Medulla oblongata (tissue), 1 donor: ENCODE measurements at regions not wholly inside any gene's neighbourhood (a gene's known extent, or its start where the extent isn't known, plus 50 kb on each side); places are given as distances from the start of the nearest gene placed in this dataset.
"Not testable (repeated sequence)": the region's sequence is repeated elsewhere in the genome, so short reads cannot be mapped to it uniquely, and the experiment has no call there.

Source experiments
- DNase-seq: peaks from one replicate; pipeline ENCODE4 v3.0.0-alpha.2; 2015; ENCODE audit errors: extremely low spot score

DNA sequence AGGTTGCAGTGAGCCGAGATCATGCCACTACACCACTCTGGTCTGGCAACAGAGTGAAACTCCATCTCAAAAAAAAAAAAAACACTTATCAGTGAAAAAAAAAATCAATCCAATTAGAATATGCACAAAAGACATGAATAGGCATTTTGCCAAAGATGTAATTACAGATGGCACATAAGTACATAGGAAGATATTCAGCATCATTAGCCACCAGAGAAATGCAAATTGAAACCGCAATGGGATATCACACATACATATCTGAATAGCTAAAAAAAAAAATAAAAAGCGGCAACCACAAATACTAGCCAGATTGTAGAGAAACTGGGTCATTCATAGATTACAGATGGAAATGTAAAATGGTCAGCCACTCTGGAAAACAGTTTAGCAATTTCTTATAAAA lies 1310.8 kb downstream of the XPNPEP1 start:
- DNase-seq: no peak

DNA sequence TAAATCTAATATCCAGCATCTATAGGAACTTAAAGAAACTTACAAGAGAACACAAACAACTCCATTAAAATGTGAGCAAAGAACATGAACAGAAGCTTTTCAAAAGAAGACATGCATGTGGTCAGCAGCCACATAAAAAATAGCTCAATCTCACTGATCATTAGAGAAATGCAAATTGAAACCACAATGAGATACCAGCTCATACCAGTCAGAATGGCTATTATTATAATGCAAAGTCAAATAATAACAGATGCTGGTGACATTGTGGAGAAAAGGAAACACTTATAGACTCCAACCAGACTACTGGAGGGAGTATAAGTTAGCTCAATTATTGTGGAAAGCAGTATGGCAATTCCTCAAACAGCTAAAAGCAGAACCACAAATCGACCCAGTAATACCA lies 1314.5 kb downstream of the XPNPEP1 start:
- no peak for DNase-seq

DNA sequence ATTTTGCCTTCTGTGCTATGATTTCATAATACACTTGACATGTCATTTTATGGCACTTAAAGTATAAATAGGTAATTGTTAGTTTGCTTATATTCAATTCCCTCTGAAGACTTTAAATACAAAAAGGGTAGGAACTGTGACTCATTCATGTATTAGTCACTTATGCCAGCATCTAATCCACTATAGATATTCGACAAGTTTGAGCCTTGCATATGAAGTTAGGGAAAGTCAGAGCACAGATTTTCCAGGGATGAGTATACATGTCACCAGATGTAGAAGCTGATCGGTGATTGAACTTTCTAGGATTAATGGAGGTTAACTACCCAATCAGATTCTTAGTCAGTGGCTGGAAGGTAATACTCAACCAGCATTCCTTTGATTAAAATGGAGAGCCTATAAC lies 1321.5 kb downstream of the XPNPEP1 start:
- DNase-seq: no peak

DNA sequence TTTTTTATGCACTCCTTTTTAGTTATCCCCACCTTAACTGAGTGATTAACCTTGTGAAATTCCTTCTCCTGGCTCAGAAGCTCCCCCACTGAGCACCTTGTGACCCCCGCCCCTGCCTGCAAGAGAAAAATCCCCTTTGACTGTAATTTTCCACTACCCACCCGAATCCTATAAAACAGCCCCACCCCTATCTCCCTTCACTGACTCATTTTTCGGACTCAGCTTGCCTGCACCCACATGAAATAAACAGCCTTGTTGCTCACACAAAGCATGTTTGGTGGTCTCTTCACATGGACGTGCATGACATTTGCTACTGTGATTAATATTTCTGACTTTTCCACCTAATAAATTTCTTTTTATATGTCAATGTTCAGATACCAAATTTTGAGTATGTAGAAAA lies 1322.8 kb downstream of the XPNPEP1 start:
- DNase-seq: not testable (repeated sequence)

DNA sequence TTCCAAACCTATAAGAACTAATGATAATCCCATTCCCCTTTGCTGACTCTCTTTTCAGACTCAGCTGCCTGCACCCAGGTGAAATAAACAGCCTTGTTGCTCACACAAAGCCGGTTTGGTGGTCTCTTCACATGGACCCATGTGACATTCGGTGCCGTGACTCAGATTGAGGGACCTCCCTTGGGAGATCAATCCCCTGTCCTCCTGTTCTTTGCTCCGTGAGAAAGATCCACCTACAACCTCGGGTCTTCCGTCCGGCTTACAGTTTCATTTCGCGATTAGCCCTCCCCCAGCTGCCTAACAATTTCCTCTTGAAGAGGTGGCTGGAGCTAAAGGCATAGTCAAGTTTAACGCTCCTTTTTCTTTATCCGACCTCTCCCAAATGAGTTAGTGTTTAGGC lies 1324.0 kb downstream of the XPNPEP1 start:
- DNase-seq: not testable (repeated sequence)

DNA sequence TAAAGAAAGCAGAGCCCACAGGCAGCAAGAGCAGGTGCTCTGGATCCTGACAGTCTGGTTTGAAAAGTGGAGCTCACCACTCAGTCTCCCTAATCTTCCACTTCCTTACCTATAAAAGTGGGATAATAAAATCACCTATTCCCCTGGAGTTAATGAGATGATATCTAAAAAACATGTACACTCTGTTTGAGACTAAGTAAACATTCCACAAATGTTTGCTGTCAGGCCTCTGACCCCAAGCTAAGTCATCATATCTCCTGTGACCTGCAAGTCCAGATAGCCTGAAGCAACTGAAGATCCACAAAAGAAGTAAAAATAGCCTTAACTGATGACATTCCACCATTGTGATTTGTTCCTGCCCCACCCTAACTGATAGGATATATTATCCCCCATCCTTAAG lies 1324.5 kb downstream of the XPNPEP1 start:
- no peak for DNase-seq

DNA sequence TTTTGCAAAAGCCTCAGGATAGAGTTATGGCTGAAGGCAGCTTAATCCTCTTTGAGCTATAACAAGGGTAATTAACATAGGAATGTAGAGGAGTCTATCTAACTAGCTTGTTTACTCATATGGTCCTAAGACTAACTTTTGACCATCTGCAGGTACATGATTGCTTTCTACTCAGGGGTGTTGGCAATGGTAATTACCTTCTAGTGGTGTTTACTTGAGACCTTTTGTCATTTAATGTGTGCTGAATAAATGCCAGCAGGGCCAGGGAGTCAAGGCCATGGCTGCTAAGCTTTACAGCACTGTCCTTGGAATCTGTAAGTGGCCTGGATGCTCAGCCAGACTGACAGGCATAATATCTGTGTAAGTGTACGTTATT lies 1325.0 kb downstream of the XPNPEP1 start:
- DNase-seq: no peak

DNA sequence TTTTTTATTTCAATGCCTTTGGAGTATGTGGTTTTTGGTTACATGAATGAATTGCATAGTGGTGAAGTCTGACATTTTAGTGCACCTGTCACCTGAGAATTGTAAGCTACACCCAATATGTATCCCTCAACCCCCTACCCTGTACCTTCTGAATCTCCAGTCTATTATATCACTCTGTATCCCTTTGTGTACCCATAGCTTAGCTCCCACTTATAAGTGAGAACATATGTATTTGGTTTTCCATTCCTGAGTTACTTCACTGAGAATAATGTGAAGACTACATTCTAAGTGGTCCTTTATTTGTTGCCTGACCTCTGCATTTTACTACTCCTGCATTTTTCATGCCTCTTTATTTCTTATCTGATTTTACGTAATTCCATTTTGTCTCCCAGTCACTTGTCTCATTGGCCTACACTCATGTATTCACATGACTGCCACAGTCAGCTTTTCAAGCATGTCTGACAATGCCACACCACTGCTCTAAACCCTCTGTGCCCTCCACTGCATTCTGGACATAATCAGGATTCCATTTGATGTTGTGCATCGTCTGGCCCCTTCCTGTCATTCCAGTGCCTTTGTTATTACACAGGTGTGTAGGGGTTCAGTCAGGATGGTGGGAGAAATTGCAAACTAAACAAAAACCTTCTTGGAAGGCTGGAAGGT lies 1325.5 kb downstream of the XPNPEP1 start:
- no peak for DNase-seq

DNA sequence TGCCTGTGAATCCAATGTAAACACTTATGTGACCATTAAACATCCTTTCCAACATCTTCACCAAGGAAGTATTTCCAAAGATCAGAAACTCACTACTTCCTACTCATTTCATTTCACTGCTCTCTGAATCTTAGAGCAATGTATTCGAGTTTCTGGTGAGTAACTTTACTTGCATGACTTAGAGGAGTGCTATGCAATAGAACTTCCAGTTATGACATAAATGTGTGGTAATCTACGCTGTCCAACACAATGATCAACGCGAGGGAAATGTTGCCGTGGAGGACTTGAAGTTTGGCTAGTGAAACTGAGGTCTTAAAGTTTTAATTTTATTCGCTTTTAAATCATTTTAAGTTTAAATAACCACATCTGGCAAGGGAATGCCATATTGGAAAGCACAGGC lies 1326.3 kb downstream of the XPNPEP1 start:
- DNase-seq: no peak

DNA sequence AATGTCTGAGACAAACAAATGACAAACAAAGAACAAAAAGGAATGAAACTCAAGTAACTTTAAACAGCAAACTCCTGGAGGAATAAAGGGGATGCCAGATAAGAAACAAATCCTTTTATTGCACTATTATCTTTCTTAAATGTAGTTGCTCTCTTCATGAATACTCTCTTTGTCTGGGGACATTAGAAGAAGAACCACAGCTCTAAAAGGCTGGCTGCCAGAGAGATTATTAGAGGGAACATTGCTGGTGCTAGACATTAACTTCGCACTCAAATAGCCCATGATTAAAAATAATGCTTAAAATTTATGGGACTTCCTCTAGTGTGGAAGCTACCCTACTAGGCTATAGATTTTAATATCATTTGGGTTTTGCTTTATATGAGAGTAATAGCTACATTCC lies 1330.4 kb downstream of the XPNPEP1 start:
- DNase-seq: no peak

DNA sequence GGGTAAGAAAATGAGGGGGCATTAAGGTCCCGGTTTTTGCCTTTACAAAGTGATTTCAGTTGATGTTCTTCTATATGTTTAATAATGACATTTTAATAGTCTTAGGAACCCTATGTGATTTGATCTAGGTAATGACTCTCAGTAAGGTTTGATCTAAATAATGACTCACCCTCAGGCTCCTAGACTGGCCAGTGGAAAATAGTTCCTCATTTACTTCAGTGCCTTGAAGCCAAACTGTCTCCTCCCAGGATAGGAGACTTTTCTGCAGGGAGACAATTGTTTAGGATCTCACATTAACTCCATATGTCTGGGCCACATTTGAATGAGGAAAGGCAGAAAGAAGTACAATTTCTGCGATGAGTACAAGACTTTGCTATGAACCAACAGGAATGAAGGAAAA lies 1331.9 kb downstream of the XPNPEP1 start:
- no peak for DNase-seq

DNA sequence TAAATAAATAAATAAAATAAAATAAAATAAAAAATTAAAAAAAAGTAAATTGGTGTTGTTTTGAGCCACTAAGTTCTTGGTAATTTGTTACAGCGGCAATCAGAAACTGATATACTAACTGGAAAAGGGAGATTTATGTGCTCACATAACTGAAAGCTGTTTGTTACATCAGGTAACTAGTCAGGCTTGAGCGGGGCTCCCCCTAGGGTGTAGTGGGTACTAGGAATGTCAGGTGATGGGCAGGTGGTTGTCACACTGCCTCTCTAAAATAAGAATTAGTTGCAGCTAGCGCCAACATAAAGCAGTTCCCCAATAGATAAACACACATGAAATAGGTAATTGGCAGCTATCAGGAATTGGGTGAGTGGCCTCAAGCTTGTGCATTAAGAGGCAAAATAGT lies 1336.9 kb downstream of the XPNPEP1 start:
- DNase-seq: no peak

DNA sequence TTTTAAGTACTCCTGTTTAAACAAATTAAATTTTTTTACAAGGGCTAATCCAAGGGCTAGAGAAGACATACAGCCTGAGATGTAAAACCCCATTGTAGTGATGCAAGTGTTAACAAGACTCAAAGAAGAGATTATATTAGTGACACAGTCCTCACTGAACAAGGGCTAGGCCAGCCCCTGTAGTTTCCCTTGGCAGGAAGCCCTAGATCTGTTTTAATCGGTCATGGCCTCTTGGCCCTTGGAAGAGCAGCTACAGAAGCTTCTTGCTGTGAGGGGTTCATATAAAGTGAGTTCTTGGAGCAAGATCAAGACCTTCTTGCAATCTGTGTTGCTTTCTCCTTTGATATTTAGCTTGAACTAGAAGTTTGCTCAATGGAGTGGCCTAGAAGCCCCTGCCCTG lies 1339.4 kb downstream of the XPNPEP1 start:
- DNase-seq: no peak

DNA sequence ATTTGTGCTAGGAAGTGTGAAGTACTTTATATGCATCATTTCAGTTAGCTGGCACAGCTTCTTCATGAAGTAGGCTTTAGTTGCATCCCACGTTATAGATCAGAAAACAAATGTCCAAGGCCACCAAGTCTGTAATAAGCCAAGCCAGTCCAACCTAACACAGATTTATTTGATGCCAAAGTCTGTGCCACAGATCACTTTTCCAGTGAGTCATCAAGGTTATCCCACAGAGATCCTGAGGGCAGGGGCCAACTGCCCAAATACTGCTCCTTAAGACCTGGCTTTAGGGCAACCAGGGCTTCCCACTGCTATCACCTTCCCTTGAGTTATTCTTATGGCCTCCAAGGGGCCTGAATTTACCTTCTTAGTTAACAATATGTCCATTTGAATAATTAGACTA lies 1340.4 kb downstream of the XPNPEP1 start:
- DNase-seq: no peak

DNA sequence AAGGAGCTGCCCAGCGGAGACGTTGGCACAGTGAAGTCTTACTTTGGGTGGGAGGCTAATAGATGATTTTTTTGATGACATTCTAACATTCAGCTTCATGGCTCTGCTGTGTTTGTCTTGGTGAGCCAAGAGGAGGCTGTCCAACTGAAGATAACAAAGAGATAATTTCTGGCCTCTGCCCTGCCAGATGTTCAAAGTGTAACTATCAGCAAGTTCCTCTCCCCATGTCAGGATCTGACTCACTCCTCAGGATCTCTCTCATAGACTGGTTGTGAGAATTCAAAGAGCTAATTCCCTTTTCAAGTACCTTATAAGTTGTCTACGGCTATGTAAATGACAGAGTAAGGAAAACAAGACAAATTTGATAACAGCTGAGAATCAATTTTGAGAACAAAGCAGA lies 1340.9 kb downstream of the XPNPEP1 start:
- no peak for DNase-seq

DNA sequence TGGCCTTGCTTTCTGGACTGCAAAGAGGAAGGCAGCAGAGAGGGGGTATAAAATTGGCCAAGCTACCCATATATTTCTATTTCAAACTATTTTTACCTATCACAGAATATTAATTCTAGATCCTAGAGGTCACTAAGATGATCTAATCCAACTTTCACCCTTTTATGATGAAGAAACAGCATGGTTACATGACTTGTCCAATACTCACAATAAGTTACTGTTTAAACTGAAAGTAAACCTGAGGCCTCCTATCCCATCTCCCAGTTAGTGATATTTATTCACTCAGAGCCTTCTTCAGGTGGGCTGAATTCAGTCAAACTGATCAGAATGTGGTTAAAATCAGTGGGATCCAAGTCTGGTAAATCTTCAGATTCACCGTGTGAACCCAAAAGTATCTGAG lies 1345.1 kb downstream of the XPNPEP1 start:
- no peak for DNase-seq

DNA sequence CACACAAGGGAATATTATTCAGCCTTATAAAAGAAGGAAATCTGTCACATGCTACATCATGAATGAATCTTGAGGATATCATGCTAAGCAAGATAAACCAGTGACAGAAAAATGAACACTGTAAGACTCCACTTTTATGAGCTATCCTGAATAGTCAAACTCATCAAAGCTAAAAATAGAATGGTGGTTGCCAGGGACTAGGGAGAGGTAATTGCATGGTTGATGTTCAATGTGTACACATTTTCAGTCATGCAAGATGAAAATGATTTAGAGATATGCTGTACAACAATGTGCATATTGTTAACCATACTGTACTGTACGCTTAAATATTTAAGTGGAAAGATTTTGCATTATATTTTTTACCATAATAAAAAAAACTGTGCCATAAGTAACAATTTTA lies 1349.1 kb downstream of the XPNPEP1 start:
- no peak for DNase-seq

DNA sequence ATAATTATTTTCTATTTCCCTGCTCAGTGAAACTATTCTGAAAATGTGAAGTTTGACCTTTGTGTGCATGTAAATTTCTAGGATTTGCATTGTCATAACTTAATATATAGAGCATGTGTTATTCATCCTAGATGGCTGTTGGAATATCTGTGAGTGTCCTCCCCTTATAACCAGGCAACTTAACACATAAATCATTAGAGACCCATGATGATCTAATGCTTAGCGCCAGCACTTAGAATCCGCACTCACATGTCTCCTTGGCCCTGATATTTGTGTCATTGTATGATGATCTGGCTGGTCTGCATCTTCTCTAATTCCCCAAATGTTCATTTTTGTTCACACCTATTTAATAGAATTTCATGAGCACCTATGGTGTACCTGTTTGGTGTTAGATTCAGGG lies 1354.5 kb downstream of the XPNPEP1 start:
- no peak for DNase-seq

DNA sequence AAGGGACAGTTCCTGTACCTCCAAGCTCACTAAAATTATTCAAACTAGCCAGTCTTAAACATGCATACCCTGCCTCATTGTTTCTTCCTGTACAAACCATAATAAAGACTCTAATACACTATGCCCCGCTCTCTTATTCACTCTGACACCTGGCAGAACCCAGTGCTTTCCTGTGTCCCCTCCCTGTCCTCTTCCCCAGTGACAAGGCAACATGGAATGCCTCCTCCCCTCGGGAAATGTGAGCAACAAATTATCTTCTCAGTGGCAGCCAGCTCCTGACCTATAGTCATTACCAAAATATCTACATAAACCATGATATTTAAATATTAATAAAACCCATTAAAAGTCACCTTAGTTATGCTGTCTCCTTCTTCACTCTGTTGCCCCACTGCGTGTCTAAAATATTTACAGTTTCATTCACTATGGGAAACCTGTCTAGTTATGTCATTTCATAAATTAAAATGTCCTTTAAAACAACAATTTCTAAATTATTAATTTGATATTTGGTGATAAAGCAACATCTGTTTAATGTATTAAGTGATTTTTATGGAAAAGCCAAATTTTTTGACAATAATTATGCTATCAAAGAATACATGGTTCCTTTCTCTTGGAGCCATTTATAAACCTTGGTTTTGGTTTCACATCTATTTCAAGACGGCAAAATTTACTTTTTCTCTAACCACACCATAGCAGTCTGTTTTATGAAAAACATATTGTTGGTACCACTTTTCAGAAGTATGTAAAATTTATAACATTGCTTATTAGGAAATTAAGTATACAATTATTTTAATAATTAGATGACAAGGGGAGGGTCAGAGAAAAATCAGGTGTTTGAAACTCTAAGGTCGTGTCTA lies 1355.2 kb downstream of the XPNPEP1 start:
- no peak for DNase-seq

DNA sequence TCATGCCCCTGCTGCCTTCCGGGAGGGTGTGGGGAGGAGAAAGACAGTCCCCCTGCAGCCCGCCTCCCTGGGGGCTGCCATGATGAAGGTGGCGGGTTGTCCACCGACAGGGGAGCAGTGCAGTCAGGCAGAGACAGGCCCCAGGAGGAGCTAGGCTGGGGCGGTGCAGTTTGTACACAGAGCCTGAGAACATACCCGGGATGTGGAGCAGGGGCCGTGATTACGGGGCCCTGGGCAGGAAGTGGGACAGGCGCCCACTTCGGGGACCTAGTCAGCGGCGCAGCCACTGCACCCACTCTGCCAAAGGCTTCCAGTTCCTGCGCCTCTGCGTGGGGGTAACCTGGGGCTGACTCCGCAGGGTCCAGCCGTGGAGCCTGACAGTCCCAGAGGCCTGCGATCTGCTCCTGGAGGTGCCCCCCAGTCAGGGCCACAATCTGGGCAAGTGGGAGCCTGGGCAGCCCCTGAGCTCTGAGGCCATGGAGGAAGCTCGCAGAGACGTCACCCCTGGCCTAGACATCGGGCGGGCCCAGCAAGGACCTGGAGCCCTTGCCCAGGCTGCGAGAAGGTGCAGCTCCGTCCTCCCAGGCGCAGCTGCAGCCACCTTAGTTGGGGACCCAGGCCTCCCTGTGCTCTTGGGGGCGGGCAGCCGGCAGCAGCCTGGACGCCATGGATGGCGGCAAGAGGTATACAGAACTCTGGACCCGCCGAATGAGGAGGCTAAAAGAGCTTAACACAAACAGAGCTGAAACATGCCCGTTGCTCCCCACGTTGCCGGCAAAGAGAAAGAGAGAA lies 1356.8 kb downstream of the XPNPEP1 start:
- DNase-seq: no peak

DNA sequence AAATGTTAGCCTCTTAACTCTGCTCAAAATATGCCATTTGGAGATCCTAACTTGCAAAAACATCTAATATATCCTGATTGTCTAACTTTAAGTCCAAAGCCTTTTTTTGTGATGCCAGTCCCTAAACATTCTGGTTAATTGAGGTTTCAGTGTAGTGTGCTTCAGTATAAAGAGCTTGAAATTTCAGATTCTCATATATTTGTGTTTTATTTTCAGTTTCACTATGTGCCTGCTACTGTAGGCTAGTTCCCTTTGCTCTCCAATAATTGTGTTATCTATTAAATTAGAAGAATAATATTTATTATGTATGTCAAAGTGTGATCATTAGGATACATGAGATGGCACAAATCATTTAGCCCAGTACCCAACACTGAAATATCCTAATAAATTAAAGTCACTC lies 1361.2 kb downstream of the XPNPEP1 start:
- no peak for DNase-seq

DNA sequence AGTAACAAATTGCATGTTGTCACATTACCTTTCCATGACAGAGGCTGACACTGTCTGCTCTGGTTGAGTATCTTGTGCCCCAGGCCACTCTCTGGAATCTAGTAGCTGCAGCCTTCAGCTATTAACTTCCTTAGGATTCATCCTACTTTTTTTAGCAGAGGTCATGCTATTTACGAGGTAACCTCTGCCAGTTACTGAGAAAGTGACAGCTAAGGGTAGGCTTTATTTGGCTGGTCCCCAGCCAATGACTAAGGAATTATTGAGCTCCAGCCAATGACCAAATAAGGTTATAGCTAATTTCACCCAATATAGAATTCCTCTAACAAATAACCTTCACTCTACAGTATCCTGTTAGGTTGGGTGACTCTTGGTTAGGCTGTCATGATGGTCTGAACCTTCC lies 1361.7 kb downstream of the XPNPEP1 start:
- no peak for DNase-seq

DNA sequence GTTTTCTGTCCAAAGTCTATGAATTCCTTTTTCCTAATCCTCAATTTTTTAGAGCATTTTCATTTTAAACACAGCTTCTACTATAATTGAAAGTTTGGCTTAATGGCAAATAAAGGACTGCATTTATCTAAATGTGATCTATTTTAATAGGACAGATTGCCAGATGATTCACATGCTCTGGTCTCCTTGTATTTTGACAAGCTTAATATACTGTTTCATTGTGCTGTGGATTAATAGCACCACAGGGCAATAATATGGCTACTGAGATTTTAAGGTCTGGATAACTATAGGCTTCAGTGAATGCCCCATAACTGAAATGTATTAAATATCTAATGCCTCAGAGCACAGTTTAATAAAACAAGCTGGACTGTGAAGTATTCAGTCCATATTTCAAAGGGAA lies 1362.8 kb downstream of the XPNPEP1 start:
- no peak for DNase-seq
